HG03378 (cell line): ENCODE measurements at regions not wholly inside any gene's neighbourhood (a gene's known extent, or its start where the extent isn't known, plus 50 kb on each side); places are given as distances from the start of the nearest gene placed in this dataset.
A peak's percentile ranks its signal among the peaks of the same experiment; 100 is the strongest.
"Not testable (repeated sequence)": the region's sequence is repeated elsewhere in the genome, so short reads cannot be mapped to it uniquely, and the experiment has no call there.

Experiments
- ATAC-seq: cut with Tn5 transposase; IDR thresholded peaks from one replicate; pipeline ENCODE4 v1.9.1; 2021; ENCODE audit warnings: mild to moderate bottlenecking, moderate library complexity; ENCODE audit not compliant: unreplicated experiment

- ATAC-seq, result no peak
Observed at GRCh38 chr3:104411757-104412156, 955.0 kb upstream of the ALCAM start.

- no peak for ATAC-seq
Observed at GRCh38 chr3:104412608-104413580, 953.8 kb upstream of the ALCAM start.

- peak; percentile 53 for ATAC-seq
Observed at GRCh38 chr3:104428337-104428925, 938.3 kb upstream of the ALCAM start.

DNA sequence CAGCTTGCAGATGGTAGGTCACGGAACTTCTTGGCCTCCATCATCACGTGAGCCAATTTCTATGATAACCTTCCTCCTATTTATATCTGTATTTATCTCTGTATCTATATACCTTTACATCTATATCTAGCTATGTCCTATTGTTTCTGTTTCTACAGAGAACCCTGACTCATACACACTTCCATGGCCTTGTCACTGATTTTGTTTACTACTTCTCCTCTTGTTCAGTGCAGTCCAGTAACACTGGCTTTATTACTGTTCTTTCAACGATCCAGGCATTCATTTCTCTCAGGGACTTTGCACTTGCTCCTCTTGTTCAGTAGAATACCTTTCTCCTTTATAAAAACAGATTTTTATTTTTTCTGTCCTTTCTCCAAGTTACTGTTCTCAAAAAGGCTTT, 937.0 kb upstream of the ALCAM start:
- ATAC-seq, result no peak

DNA sequence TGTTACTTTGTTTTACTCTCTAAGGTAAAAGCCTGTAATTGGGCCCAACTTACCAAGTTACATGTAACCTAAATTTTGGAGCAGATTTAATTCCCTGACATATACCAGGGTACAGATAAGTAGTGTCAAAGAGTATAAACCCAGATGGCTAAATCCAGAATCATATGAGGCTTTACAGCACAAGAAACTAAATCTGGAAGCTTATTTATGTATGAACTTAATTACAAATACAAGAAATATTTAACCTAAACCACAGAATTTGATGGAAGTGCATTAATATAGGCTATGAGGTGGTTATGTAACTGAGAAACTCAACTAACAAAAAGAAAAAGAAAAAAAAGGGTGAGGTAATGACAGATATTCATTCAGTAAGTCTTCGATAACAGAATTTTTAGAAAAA, 930.2 kb upstream of the ALCAM start:
- no peak for ATAC-seq

DNA sequence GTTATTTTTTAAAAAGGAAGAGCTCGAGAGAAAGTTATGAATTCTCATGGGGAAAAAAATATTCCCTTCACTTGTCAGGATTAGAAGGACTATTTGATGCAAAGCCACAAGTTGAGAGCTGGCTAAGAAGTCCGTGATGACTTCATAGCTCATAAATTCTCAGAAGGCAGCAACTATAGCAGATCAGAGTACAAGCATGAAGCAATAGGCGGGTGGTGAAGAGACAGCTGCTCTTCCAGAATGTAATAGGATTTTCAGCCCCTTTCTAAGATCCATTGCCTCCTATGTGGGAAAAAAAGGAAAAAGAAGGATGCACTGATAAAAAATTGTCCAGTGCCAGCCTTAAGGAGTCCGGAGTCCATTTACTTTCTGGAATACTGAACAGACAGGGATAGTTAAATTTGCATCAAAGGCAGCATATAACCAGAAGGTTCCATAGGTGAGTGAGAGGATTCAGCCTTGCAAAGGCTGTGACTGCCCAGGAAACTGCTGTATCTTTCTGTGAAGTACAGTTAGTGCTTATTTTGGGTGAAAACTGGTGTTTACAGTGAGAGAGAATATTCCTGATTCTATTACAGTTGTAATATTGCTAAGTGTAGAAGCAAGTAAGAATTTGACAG, 929.5 kb upstream of the ALCAM start:
- ATAC-seq, result no peak

GRCh38 chr3:104437891-104438290, 928.8 kb upstream of the ALCAM start:
- no peak for ATAC-seq

- no peak for ATAC-seq
Observed at GRCh38 chr3:104438706-104439105, 928.0 kb upstream of the ALCAM start.

GRCh38 chr3:104445252-104445919, 921.3 kb upstream of the ALCAM start:
- not testable (repeated sequence) for ATAC-seq

DNA sequence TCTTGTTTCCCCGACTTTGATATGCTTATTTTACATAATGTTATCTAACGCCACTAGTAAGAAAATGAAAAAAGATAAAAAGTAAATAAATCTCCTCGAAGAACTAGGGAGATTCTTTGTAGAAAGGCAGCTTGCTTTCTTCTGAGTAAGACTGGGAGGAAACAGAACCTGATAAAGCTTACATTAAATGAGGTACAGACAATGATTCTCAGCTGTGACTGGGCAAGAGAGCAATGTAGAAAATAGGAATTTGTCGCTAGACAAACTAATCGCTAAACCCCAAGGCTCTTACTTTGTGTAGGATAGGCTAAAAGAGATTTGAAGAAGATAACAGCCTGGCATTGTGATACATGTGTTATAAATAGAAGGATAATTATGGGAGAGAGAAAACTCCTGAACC, 919.0 kb upstream of the ALCAM start:
- no peak for ATAC-seq

DNA sequence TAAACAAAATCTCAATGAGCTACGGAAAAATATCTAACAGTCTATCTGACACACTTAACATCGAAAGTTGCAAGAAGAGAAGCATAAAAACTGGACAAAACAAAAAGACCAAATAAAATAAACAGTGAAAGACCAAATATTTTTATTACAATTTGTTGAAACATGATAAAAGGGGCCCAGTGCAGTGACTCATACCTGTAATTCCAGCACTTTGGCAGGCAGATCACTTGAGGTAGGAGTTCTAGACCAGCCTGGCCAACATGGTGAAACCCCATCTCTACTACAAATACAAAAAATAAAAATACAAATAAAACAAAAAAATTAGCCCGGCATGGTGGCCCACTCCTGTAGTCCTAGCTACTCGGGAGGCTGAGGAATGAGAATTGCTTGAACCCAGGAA, 914.0 kb upstream of the ALCAM start:
- ATAC-seq, result no peak

DNA sequence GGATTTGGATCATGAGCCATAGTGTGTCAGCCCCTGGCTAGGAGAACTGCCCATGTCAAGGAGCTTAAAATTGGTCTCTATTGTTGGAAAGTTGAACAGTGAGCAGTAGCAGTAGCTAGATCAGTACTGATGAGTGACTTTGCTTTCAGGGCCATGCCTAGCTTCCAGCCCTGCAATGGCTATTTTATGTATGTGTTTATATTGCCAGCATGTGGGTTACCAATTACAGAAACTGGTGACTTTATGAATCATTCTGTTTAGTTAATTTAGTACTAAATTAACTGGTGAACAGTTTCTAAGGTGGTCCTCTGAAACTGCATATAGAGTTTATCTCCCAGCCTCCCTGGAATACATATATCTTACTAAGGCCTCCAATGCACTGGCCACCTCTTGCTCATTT, 908.1 kb upstream of the ALCAM start:
- no peak for ATAC-seq

GRCh38 chr3:104460477-104461406, 906.0 kb upstream of the ALCAM start:
- ATAC-seq, result peak; percentile 55

GRCh38 chr3:104461431-104461830, 905.3 kb upstream of the ALCAM start:
- no peak for ATAC-seq

DNA sequence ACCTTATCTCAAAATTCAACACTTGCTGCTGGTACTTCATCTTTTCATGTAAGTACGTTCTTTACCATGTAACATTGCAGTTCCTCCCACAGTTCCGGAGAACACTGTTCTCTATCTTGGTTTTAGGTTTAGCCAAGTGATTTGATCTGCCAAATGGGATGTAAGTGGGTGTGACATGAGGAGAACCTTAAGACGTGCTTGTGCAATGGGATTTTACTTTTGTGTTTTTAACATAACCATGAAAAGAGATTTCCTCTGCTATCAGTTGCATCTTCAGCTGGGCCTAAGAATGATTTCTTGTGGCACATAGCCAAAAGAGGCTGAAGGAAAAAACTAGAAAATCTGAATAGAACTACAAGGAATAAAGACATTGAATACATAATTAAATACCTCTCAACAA, 894.5 kb upstream of the ALCAM start:
- no peak for ATAC-seq

DNA sequence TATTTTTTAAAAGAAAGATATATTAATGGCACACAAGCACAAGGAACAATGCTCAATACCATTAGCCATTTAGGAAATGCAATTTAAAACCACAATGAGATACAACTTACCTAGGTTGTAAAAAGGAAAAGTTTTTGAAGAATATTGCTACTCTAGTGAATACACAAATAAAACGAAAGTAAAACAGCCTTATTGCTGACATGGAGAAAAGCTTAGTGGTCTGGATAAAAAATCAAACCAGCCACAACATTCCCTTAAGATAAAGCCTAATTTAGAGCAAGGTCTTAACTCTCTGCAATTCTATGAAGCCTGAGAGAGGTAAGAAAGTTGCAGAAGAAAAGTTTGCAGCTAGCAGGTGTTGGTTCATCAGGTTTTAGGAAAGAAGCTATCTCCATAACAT, 892.7 kb upstream of the ALCAM start:
- no peak for ATAC-seq

- ATAC-seq, result no peak
Observed at GRCh38 chr3:104503022-104503421, 863.7 kb upstream of the ALCAM start.

GRCh38 chr3:104510131-104510849, 856.4 kb upstream of the ALCAM start:
- no peak for ATAC-seq

DNA sequence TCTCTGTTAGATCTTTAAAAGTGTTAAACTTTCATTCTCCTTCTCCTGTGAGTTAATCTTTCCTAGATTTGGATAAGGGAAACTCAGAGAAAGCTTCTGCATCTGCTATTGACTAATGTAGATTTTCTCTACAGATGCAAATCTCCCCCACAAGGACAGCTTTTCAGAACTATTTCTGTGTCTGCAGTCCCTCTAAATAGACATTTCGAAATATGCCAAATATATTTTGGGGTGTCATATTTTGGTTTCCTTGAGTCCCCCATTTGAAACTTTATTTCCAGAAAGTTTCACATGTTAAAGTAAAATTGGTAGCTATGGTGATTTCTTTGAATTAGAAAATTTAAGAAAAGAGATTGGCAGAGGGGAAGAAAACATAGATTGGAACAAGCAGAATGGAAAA, 852.3 kb upstream of the ALCAM start:
- ATAC-seq, result no peak

- ATAC-seq, result no peak
Observed at GRCh38 chr3:104514776-104515175, 851.9 kb upstream of the ALCAM start.
